ENCODE measurements at regions not wholly inside any gene's neighbourhood (a gene's known extent, or its start where the extent isn't known, plus 50 kb on each side); places are given as distances from the start of the nearest gene placed in this dataset.
"Not testable (repeated sequence)": the region's sequence is repeated elsewhere in the genome, so short reads cannot be mapped to it uniquely, and the experiment has no call there.

DNA sequence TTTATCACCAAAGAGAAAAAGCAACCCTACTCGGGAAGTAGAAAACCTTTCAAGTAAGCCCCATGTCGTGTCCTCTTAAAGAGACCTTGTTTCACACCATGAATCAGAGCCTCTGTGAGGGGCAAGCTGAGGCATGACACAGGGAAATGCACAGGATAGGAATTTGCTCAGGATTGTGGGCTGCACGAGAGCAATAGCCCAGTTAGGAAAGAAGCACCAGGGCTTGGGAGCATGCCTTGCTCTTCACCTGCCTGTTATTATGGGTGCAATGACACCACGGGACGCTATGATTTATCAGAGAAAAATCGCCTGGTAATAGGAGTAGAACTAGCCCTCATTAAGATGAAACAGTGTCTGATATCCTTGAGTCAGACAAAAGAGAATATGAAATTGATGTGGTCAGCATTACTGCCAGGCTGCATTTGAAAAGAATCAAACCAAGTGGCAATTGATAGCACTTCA lies 562.9 kb upstream of the NRP1 start:
- no peak for DNase-seq

DNA sequence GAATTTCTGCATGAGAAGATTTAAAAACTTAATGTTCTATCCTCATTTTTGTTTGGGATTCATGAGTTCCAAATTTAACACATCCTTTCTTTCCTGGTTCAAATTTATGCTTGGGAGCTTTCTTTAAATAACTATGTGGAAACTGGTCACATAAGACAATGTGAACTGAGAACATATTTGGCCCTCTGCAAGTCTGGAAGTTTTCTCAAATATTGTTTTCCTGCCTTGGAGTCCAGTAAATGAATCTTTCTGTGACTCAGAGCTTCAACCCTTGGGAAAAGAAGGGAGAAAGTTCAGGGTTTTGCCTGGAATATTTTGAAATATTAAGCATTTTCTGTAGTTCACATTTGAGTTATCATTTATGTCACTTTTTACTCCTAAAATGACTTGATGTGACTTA lies 559.0 kb upstream of the NRP1 start:
- DNase-seq, result no peak

DNA sequence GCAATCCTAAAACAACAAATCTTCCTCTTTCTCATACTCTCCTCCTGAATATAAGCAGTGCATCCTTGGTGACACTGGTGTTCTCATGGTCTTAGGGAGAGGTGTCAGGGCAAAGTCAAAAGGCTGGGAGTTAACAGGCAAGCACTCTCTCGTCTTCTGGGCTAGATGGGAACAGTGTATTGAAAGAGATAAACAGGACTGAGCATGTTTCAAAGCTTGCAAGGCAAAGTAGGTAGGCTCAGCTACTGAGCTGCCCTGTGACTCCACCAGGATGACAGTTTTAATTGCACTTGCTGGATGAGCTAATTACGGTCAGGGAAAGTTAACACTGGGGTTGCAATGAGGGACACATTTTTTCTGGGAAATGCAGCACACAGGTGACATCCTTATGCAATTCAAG lies 554.9 kb upstream of the NRP1 start:
- no peak for DNase-seq

DNA sequence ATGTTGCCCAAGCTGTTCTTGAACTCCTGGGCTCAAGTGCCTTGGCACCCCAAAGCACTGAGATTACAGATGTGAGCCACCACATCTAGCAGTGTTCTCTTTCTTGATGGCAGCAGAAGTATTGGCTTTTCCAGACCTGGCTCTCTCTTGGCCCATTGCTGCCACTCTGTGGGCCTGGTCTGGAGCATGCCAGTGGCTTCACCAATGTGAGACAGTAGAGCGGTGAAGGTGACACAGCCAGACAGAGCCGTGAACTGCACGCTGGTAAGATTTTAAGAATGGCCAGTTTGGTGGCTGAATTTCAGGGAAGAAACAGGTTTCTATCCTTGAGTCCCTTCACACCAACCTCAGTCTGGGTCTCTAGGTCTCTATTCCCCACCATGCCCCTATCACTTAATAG lies 552.7 kb upstream of the NRP1 start:
- DNase-seq, result no peak

DNA sequence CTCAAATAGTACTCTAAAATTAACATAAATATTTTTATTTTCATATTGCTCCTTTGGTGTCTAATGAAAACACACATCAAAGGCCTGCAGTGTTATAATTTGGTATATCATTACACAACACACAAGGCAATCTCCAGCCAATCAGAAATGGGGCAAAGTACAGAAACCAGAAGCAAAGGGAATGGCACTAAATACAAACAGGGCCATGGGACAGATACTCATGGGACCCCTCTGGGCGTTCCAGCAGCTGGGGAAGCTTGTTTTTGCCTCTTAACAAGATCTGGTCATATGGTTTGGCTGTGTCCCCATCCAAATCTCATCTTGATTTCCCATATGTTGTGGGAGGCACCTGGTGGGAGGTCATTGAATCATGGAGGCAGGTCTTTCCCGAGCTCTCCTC lies 551.8 kb upstream of the NRP1 start:
- DNase-seq, result no peak

DNA sequence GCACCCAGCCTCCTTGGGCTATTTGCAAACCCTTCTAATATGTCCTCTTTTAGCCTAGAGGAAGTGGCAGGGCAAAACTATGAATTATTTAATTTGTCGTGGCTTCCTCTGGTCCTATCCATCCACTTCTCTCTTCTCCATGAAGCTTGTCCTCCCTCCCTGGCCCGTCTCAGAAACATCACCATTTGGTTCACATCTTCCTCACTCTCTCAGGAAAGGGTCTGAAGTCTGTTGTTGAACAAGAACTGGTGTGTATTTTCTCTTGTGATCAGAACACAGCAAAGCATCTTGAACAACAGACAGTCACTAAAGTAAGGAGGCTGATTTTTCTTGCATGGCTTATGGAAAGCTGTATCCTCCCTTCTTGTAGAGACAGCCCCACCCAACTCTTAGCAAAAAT lies 550.1 kb upstream of the NRP1 start:
- DNase-seq, result no peak

DNA sequence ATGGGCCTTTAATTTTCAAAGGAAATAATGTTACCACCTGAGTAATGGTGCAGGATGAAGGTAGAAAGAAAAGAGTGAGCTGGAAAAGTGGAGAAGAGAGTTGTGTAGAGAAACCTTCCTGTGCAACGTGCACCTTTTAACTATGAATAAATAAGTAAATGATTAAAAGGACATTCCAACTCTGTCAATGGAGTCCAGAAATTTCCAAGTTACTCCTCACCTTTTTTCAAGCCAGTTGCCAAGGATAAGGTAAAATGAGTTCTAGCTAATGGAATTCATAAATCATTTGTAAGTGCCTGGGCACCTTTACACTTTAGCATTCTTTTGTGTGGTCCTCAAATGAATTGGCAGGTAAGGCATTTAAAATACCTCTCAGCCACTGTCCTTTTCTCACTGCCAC lies 549.4 kb upstream of the NRP1 start:
- DNase-seq, result no peak

DNA sequence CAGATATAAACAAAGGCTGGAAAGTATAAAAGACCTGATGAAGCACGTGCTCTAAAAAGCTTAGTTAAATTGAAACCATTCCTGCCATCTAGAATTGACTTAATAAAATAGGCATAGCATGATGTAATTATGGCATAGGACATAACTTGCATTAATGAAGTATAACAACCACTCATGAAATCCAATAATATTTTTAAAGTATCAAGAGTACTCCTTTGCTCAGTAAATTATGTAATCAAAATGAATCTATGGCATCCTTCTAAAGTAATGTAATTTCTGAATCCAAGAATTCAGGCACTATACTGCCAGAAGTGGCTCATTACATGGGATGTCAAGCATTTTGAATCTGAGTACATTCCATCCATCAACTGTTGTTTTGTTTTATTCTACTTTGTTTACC lies 548.5 kb upstream of the NRP1 start:
- DNase-seq, result no peak

DNA sequence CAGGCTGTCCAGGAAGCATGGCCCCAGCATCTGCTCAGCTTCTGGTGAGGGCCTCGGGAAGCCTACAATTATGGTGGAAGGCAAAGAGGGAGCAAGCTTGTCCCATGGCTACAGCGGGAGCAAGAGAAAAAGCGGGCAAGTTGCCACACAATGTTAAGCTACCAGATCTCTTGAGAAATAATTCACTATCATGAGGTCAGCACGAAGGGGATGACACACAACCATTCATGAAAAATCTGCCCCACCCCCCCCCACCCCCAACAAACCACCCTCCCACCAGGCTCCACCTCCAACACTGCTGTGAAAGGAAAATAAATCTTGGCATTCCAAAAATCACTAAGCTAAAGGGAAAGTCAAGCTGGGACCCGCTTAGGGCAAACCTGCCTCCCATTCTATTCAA lies 545.8 kb upstream of the NRP1 start:
- no peak for DNase-seq

DNA sequence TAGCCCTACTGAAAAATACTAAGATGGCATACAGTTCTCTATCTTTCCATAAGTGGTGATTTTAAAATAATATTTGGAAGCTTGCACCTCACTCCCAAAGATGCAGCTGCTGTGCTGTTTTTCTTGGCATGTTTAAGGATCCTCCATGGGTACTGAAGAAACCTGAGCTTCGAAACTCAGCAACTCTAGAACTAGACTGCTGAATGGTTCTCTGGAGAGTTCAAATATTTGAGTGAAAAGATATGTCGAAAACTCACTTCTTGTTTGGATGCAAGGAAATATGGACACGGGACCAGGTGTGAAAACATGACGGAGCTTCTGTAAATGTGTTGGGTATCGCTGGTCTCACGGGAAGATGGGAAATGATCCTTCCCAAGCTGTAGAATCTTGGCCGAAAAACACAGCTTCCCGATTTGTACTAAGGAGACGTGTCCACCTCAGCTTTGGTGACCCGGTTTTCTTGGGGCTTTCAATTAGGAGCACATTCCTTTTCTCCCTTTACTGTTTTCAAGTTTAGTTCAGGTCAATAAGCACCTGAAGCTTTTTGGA lies 543.8 kb upstream of the NRP1 start:
- DNase-seq, result no peak

DNA sequence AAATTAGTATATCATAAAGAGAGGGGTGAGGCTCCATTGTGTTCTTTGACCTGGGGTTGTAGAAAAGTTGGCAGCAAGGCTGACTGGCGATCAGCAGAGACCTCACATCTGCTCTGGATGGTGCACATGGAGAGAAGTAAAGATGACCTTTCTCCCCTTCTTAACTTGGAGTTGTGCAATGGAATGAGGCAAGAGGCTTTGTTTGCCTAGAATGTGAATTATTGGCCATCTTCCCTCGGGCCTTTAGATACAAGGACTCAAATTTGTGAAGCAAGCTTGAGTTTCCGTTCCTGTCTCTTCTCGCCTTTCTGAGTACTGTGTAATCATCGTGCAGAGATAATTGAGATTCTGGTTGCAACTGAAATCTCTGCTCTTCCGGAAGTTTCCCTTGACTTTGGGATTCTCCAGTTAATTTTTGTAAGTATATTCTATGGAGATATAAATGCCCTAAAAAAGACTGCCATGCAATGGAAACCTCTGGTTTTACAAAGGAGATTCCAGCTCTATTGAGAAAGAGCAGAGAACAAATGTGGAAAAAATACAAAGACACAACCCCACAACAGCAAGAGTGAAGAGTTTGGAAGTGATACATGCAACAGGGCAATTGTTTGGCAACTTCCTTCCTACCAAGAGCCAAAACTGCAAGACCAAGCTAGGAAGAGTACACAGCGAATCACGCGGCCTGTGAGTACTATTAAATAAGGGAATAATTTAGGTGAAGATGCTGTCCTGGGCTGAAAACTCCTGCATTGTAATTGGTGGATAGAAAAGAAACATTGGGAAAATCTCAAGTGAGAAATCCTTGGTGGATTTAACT lies 542.3 kb upstream of the NRP1 start:
- no peak for DNase-seq

DNA sequence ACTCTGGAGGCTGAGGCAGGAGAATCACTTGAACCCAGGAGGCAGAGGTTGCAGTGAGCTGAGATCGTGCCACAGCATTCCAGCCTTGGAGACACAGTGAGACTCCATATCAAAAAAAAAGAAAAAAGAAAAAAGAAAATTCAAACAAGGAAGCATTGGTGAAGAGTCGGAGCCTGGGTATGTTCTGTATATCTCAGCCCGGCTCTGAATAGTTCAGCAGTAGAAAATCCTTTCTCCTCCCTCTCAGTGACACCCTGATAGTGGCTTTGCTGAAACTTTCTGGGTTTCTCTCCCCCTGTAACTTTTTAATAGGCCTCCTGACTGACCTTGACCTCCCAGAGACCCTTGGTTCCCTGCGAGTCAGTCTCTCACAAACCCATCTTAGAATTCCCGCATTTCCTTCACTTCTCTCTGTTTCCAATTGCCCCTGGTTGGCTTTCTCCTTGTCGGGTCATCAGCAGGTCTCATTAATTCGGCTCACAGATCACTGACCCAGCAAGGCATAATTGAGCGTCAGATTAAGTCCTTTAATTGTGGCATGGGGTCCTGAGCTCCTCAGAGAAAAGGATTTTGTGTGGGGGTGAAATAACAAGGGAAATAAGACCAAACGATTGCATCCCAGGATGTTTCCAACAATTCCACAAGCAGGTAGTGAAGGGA lies 541.6 kb upstream of the NRP1 start:
- DNase-seq, result no peak

DNA sequence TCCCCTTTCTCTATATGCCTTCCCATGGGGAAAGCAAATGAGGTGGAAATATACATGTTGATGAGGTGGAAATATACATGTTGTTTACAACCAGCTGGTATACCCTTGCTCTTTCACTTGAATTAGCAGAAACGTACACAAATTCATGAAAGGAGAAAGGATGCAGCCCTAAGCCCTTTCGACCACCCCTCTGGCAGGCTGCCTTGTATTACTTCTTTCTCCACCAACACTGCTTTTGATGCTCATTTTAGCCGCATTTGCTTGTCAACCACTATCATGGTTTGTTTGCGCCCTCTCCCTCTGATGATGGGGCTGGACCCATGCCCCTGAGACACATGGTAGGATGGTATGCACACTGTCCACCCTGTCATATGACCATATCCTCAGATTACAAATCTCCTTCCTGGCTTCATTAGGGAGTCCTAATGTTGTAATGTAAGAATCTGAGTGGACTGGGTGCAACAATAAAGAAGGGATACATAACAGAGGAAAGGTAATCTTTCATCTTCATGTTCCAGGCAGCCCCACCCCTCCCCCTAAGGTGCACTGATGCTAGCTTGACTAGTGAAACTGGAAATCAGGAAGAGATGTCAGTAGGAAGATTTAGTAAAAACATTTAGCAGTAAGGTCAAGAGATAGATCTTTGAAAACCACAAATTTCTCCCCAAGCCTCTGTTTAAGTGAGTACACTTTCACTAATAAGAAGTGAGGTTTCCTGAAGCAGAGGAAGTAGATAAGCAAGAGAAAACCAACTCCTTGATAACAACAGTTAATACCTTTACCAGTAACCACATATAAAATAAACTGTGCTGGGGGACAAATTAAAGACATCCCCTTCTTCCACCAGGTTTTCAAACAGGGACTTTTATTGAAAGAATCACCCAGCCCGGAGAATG lies 536.8 kb upstream of the NRP1 start:
- no peak for DNase-seq

DNA sequence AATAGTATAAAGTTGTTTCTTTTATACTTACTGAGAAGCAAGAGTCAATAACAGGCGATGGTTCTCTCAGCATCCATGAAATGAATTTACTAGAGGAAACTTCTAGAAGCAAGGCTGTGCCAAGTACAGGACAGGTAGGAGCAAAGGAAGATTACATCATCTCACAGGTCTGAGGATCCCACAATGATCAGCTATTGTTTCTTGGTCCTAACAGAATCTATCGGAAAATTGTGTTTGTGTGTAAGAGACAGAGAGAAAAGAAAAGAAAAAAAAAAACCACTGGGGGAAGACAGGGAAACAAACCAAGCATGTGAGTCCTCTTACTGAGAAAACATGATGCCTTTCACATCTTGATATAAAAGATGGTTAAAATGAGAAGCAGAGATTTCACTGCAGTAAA lies 535.0 kb upstream of the NRP1 start:
- no peak for DNase-seq

DNA sequence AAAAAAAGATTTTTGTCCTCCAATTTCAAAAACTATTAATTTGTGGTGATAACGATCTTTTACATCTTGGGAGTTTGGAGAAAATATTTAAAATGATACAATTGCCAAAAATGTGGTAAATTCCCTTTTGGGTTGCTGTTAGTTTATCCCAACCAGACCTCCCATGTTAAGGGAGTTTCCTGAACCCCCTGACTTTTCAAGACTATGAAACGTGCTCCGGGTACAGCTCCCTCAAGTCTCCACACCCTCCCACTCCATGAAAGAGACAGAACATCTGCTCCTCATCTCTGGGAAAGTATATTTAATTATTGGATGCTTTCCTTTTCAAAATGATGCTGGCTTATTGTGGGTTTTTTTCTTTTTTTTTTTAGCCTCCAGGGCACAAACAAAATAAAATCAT lies 534.6 kb upstream of the NRP1 start:
- no peak for DNase-seq

DNA sequence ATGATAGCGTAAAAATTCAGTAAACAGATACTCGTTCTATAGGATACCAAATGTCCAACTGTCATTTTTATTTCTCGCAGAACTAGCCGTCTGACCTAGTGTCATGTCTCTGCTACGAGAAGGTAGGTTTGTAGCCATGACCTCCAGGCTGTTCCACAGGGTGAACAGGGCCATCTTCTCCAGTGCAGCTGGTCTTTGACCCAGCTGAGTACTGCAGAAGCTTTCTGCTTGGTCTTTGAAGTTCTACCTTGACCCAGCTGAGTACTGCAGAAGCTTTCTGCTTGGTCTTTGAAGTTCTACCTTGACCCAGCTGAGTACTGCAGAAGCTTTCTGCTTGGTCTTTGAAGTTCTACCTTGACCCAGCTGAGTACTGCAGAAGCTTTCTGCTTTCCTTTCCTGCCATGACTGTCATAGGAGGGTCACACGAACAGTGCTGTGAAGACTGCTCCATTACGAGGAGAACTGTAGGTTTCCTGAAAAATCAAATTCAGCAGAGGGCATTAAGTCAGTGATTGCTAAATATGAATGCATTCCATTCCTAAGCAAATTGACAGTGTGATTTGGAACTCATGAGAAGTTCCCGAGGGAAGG lies 532.8 kb upstream of the NRP1 start:
- DNase-seq, result not testable (repeated sequence)

DNA sequence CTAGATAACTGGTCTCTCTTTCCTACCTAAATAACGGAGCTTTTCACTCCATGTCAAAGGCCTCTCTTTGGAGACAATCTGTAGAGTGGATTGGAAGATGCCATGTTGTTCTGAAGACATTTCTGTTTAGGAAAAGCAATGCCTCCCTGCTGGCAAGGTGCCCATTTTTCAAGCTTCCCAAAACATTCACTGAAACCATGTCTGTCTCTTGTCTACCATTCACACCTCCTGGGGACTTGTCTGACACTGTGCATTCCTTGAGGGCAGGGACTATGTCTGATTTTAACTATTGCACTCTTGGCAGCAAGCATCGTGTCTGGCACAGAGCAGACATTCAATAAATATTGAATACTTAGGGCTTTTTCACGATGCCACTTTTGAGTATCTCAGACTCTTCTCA lies 528.9 kb upstream of the NRP1 start:
- DNase-seq, result no peak

DNA sequence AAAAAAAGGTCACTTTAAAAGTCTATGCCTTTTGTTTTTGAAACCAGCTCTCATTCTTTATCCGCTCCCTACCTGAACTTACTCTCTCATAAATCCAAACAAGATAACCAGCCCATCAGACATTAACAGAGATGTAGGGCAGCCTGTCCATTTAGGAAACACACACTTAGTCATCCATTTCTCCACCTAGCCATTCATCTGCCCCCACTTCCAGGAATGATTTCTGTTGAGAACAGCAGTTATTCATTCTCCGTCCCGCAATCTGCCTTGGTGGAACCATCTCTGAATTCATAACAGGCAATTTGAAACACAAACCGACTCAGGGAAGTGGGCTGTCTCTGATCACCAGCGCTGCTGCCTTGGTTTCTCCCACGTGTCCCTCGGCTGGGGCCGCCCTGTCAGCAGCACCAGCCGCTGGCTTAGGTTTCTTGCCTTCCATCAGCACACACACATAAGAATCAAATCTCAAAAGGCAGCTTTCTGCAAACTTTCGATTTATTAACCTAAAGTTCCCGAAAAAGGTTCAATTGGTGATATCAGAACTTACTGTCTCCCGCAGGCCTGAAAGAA lies 528.2 kb upstream of the NRP1 start:
- DNase-seq, result no peak

DNA sequence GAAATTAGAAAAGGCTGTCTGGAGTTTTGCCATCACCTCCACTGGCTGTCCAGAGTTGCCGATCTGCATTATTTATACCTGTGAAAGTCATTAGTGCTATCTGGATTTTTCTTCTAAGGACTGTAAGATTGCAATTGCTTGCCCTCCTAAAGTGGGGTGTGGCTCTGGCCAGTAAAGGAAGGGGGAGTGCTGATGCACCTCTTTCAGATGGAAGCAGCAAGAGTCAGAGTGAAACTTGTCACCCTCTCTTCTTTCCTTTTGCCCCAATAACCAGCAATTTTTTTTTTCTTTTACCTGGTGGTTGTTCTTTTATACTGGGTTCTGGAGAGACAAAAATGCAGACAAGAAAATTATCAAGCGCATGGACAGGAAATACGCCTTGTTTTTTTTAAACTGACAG lies 527.4 kb upstream of the NRP1 start:
- no peak for DNase-seq

DNA sequence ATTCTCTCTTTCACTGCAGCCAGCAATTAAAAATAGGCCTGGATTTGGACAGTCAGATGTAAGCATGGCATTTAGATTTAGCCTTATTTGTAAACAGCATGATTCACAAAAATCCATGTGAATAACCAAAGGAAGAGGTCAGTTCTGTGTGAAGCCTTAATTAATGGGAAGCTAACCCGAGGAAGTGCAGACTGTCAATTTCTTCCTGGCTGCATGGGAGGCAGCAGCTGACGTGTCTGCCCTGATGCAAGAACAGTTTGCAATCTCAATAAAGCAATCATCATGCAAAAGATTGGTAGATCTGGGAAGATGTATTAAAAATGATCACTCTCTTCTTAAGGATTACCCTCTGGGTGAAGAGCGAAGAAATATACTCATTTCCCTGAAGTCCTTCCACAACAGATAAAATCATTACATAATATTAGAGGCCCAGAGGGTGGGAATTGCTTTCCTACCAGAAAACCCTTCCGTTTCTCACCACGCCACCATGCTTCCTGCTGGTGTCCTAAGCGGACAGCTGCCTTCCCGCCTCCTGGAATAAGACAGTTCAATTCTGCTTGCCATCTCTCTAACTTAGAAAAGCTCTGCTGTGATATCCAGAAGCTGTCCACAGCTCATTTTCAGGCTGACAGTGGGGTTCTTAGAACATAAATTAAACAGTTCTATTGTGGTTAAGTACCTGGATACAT lies 526.7 kb upstream of the NRP1 start:
- no peak for DNase-seq

DNA sequence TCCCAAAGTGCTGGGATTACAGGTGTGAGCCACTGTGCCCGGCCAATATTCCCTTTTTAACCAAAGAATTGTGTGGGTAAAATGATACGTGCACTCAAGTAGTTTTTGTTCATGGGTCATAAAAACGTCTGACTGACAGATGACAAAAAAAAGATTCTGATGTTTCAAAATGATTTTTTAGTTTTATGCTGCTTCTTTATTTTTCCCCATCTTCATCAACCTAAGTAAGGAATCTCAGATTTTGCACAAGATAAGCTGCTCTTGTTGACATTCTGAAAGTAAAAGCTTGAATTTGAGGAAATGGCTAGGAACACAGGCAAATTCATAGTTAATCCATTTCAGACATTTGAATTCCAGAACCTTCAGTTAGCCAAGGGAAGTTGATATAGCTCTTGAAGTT lies 526.1 kb upstream of the NRP1 start:
- no peak for DNase-seq

All from stimulated activated CD4-positive, alpha-beta T cell treated with anti-CD3 and anti-CD28 coated beads, Interleukin-1b, Interleukin-23, amount 100 ng/mL, for 48 hours (primary cell).